GM12878 (cell line): ENCODE measurements at regions not wholly inside any gene's neighbourhood (a gene's known extent, or its start where the extent isn't known, plus 50 kb on each side); places are given as distances from the start of the nearest gene placed in this dataset.

Experiments
- ATAC-seq: fragments of 200-7000 bp; cut with Tn5 transposase; 3 replicates; pipeline ENCODE4 v1.9.1; 2020; ENCODE audit warnings: mild to moderate bottlenecking, moderate library complexity
- BruUV-seq: library from RNA; stranded (reverse); fragments of 400-500 nt; replicated peaks from 2 replicates; lab custom pipeline; 2021; lab: Mats Ljungman, UMichigan
- CTCF ChIA-PET: fragments of 300-600 bp; sonication (Branson Sonifier 250); formaldehyde crosslinking; extraction: SDS; loops from one replicate; lab custom pipeline; 2021; ENCODE audit warnings: inconsistent platforms; lab: Yijun Ruan, JAX
- POLR2A ChIA-PET: fragments of 350-600 bp; formaldehyde crosslinking; extraction: SDS; loops from one replicate; lab custom pipeline; 2021; ENCODE audit warnings: inconsistent platforms; lab: Charles Lee
- RAD21 ChIA-PET: fragments of 300-600 bp; sonication (Branson Sonifier 250); formaldehyde crosslinking; loops from one replicate; lab custom pipeline; 2023; ENCODE audit warnings: antibody characterized with exemption; ENCODE audit not compliant: unreplicated experiment; lab: Charles Lee
- SMC1A ChIA-PET: fragments of 300-600 bp; sonication (Branson Sonifier 250); formaldehyde crosslinking; loops from one replicate; lab custom pipeline; 2023; ENCODE audit not compliant: unreplicated experiment, uncharacterized antibody; lab: Charles Lee
- DNase-seq: peaks from one replicate; pipeline ENCODE4 v3.0.0-alpha.2; 2011; ENCODE audit warnings: low read depth, low spot score
- FAIRE-seq: peaks from 3 replicates; lab custom pipeline; 2011; peaks lifted over from hg19 to GRCh38; lab: Jason Lieb, UNC
- H2AFZ ChIP-seq: 2 replicates; pipeline ENCODE4 v1.6.0; 2011; ENCODE audit warnings: low read depth, low read length, control low read depth; ENCODE audit not compliant: control insufficient read depth
- H3K27ac ChIP-seq: 2 replicates; pipeline ENCODE4 v1.5.1; 2011; ENCODE audit warnings: control low read depth; ENCODE audit not compliant: control insufficient read depth, insufficient read depth
- H3K27me3 ChIP-seq, 2 experiments: replicated peaks in 1 of 2; 2 replicates each; pipeline versions ENCODE4 v1.6.0 to v1.6.1; 2011; ENCODE audit warnings: low read length in 1 of 2; ENCODE audit not compliant: control insufficient read depth in 2 of 2, insufficient read depth in 2 of 2
- H3K36me3 ChIP-seq, 2 experiments: 2 replicates each; pipeline ENCODE4 v1.5.1; 2011; ENCODE audit warnings: low read length in 1 of 2; ENCODE audit not compliant: control insufficient read depth in 2 of 2, insufficient read depth in 2 of 2
- H3K4me1 ChIP-seq: 2 replicates; pipeline ENCODE4 v1.6.1; 2011; ENCODE audit warnings: mild to moderate bottlenecking, low read length, moderate library complexity, mixed read lengths; ENCODE audit not compliant: control insufficient read depth, insufficient read depth
- H3K4me2 ChIP-seq: 2 replicates; pipeline ENCODE4 v1.6.0; 2011; ENCODE audit warnings: control low read depth; ENCODE audit not compliant: control insufficient read depth, insufficient read depth
- H3K4me3 ChIP-seq: fragments of 200-600 bp; sonication (generic); 2 replicates; pipeline ENCODE4 v1.5.1; 2016
- H3K79me2 ChIP-seq: 2 replicates; pipeline ENCODE4 v1.6.0; 2011; ENCODE audit warnings: low read length; ENCODE audit not compliant: control insufficient read depth, insufficient read depth
- H3K9ac ChIP-seq: 2 replicates; pipeline ENCODE4 v1.8.0; 2011; ENCODE audit warnings: low read length, control low read depth, mixed read lengths; ENCODE audit not compliant: control insufficient read depth, insufficient read depth
- H3K9me3 ChIP-seq: replicated peaks from 3 replicates; pipeline ENCODE4 v1.5.1; 2011; ENCODE audit warnings: mild to moderate bottlenecking, low read length; ENCODE audit not compliant: control insufficient read depth, insufficient read depth
- H4K20me1 ChIP-seq: 2 replicates; pipeline ENCODE4 v1.6.0; 2011; ENCODE audit not compliant: control insufficient read depth, insufficient read depth
- BCL3 ChIP-seq: IDR thresholded peaks from 2 replicates; pipeline ENCODE4 v1.6.1; 2011; ENCODE audit warnings: borderline replicate concordance, low read depth, mild to moderate bottlenecking, moderate library complexity, low read length; ENCODE audit not compliant: insufficient read depth, poor library complexity, severe bottlenecking
- CBX3 ChIP-seq: fragments of 200-600 bp; sonication (generic); IDR thresholded peaks from 2 replicates; pipeline ENCODE4 v1.6.1; 2016; ENCODE audit warnings: low read depth, borderline replicate concordance
- CHD4 ChIP-seq: fragments of 200-600 bp; sonication (generic); IDR thresholded peaks from 2 replicates; pipeline ENCODE4 v1.6.1; 2016; ENCODE audit warnings: mild to moderate bottlenecking
- ELK1 ChIP-seq: IDR thresholded peaks from 2 replicates; pipeline ENCODE4 v1.6.1; 2012; ENCODE audit warnings: low read depth, low read length, improper control_type of control experiment
- MTA2 ChIP-seq: fragments of 450-650 bp; IDR thresholded peaks from 2 replicates; pipeline ENCODE4 v1.6.1; 2016; ENCODE audit warnings: low read depth, mild to moderate bottlenecking, moderate library complexity
- PBX3 ChIP-seq: IDR thresholded peaks from 2 replicates; pipeline ENCODE4 v1.6.1; 2011; ENCODE audit warnings: mild to moderate bottlenecking, low read depth, low read length, moderate library complexity; ENCODE audit not compliant: insufficient replicate concordance
- RBBP5 ChIP-seq: fragments of 200-600 bp; sonication (generic); conservative IDR thresholded peaks from 2 replicates; pipeline ENCODE4 v1.6.1; 2016
- RUNX3 ChIP-seq: IDR thresholded peaks from 2 replicates; pipeline ENCODE4 v1.6.1; 2012; ENCODE audit warnings: low read length, inconsistent platforms
- SIX5 ChIP-seq: IDR thresholded peaks from 2 replicates; pipeline ENCODE4 v1.6.1; 2011; ENCODE audit warnings: mild to moderate bottlenecking, low read depth, low read length, moderate library complexity; ENCODE audit not compliant: severe bottlenecking
- SUPT20H ChIP-seq: IDR thresholded peaks from 2 replicates; pipeline ENCODE4 v1.6.1; 2011; ENCODE audit warnings: low read depth, mild to moderate bottlenecking, low read length, moderate library complexity, borderline replicate concordance; ENCODE audit not compliant: control insufficient read depth
- TARDBP ChIP-seq: IDR thresholded peaks from 2 replicates; pipeline ENCODE4 v1.6.1; 2016; ENCODE audit warnings: borderline replicate concordance
- ZBED1 ChIP-seq: IDR thresholded peaks from 2 replicates; pipeline ENCODE4 v1.6.1; 2016; ENCODE audit warnings: borderline replicate concordance
- ZNF622 ChIP-seq: fragments of 450-650 bp; IDR thresholded peaks from 2 replicates; pipeline ENCODE4 v1.6.1; 2017; ENCODE audit warnings: mild to moderate bottlenecking, inconsistent platforms
- WGBS: methylation state at CpG from one replicate; pipeline ENCODE4 v1.1.6; 2016; ENCODE audit warnings: low lambda C conversion rate; ENCODE audit not compliant: insufficient replicate concordance, insufficient coverage; ENCODE audit errors: missing lambda C conversion rate; 5-methylcytosine and 5-hydroxymethylcytosine counted together
- in situ Hi-C: fragments of 300-500 bp; cut with MboI; formaldehyde crosslinking; loops from 9 replicates; pipeline ENCODE4 v1.14.3; 2018; ENCODE audit warnings: mixed read lengths
- intact Hi-C: fragments of 100-400 bp; cut with micrococcal nuclease; formaldehyde crosslinking; loops from one replicate; pipeline ENCODE4 v1.14.2; 2022; ENCODE audit not compliant: unreplicated experiment

GRCh38 chrX:141982296-141982695 is 78.6 kb downstream of the MAGEC1 start:
- ATAC-seq: no peak
- ChIA-PET CTCF (no interaction called here), SMC1A (no interaction called here), POLR2A (no interaction called here), RAD21 (no interaction called here)
- no peaks in the 10 kb centered on the region for H3K36me3 ChIP-seq
- H3K27ac ChIP-seq: no peak overlapping the region
- no peaks in the 10 kb centered on the region for H3K79me2 ChIP-seq
- in situ Hi-C loops (no loop called here), intact Hi-C loops (no loop called here)
- 10% methylated on average over 3 of the region's 3 CpGs for WGBS
- H4K20me1 ChIP-seq: no peaks in the 10 kb centered on the region
- no peak for DNase-seq
- H3K27me3 ChIP-seq: no peaks in the 10 kb centered on the region
- H3K9me3 ChIP-seq: no peaks in the 10 kb centered on the region
- H2AFZ ChIP-seq: no peak overlapping the region
- H3K4me3 ChIP-seq: no peak overlapping the region
- no peak overlapping the region for H3K4me2 ChIP-seq
- no peak overlapping the region for H3K9ac ChIP-seq
- no TSS peak for BruUV-seq
- no peak for FAIRE-seq
- no peaks in the 10 kb centered on the region for H3K4me1 ChIP-seq
- TF ChIP-seq SIX5 (no peak), BCL3 (no peak), ZNF622 (no peak)
- TF ChIP-seq, all 136 proteins: peak for 0

GRCh38 chrX:141975839-141976238 is 72.1 kb downstream of the MAGEC1 start:
- no peak overlapping the region for H3K9ac ChIP-seq
- H3K79me2 ChIP-seq: no peaks in the 10 kb centered on the region
- in situ Hi-C loops: no loop called here
- FAIRE-seq (no peak), DNase-seq (no peak), ATAC-seq (no peak)
- H3K27ac ChIP-seq: no peak overlapping the region
- SMC1A ChIA-PET: no interaction called here
- H3K4me3 ChIP-seq: no peak overlapping the region
- no peak overlapping the region for H2AFZ ChIP-seq
- BruUV-seq: no TSS peak
- H3K36me3 ChIP-seq: no peaks in the 10 kb centered on the region
- H3K4me1 ChIP-seq: no peaks in the 10 kb centered on the region
- POLR2A ChIA-PET: no interaction called here
- RAD21 ChIA-PET: no interaction called here
- TF ChIP-seq ELK1: no peak
- no peak for TF ChIP-seq SUPT20H
- TF ChIP-seq CHD4: no peak
- no peak for TF ChIP-seq TARDBP
- no peak for TF ChIP-seq RBBP5
- TF ChIP-seq CBX3: no peak
- no peak for TF ChIP-seq ZBED1
- TF ChIP-seq MTA2: no peak
- no peak for TF ChIP-seq RUNX3
- TF ChIP-seq PBX3: no peak
- H4K20me1 ChIP-seq: no peaks in the 10 kb centered on the region
- 29% methylated on average over 3 of the region's 3 CpGs for WGBS
- no peaks in the 10 kb centered on the region for H3K9me3 ChIP-seq
- no peaks in the 10 kb centered on the region; a peak in 1 of 4 replicates for H3K27me3 ChIP-seq
- CTCF ChIA-PET: no interaction called here
- H3K4me2 ChIP-seq: no peak overlapping the region
- intact Hi-C loops: no loop called here
